ENCODE measurements at regions not wholly inside any gene's neighbourhood (a gene's known extent, or its start where the extent isn't known, plus 50 kb on each side); places are given as distances from the start of the nearest gene placed in this dataset.

DNA sequence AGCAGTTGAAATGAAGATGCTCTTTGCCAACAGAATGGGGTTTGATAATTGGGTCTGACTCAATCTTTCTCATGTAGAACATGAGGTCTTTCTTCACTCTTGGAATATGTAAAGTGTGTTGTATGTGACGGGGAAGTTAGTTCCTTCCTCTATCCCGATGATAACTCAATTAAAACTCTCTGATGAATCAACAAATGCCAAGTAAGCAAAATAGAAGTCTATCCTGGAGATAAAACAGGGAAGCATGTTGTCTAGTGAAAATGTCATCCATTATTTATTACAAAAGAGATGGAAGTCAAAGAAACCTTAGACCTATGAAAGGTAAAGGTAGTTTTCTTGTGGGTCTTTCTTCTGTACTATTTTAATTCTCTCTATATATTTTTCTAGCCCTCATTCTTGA is 274.2 kb upstream of the ARRDC4 start:
- H3K9ac ChIP-seq = no peak overlapping the region
- TF ChIP-seq, protein P1, sequence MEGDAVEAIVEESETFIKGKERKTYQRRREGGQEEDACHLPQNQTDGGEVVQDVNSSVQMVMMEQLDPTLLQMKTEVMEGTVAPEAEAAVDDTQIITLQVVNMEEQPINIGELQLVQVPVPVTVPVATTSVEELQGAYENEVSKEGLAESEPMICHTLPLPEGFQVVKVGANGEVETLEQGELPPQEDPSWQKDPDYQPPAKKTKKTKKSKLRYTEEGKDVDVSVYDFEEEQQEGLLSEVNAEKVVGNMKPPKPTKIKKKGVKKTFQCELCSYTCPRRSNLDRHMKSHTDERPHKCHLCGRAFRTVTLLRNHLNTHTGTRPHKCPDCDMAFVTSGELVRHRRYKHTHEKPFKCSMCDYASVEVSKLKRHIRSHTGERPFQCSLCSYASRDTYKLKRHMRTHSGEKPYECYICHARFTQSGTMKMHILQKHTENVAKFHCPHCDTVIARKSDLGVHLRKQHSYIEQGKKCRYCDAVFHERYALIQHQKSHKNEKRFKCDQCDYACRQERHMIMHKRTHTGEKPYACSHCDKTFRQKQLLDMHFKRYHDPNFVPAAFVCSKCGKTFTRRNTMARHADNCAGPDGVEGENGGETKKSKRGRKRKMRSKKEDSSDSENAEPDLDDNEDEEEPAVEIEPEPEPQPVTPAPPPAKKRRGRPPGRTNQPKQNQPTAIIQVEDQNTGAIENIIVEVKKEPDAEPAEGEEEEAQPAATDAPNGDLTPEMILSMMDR (conservative IDR thresholded peaks at IDR 0.05; ENCODE audit: low read depth, low read length) = no peak
- H3K4me2 ChIP-seq = no peak overlapping the region
- no peaks in the 10 kb centered on the region for H3K36me3 ChIP-seq (ENCODE audit: insufficient read depth)
- H3K4me3 ChIP-seq (IDR thresholded peaks at IDR 0.05; ENCODE audit: insufficient read depth, low read depth, low read length) = no peak overlapping the region
- no peaks in the 10 kb centered on the region for H3K27me3 ChIP-seq (ENCODE audit: insufficient read depth, low read depth)
- H3K79me2 ChIP-seq (ENCODE audit: insufficient read depth, low read depth) = no peaks in the 10 kb centered on the region
- no peaks in the 10 kb centered on the region for H3K4me1 ChIP-seq (ENCODE audit: low read depth, poor library complexity, severe bottlenecking)
- H3K27ac ChIP-seq = no peak overlapping the region
- H4K20me1 ChIP-seq (ENCODE audit: insufficient read depth) = no peaks in the 10 kb centered on the region
- no peak overlapping the region for H2AFZ ChIP-seq (ENCODE audit: low read depth)

DNA sequence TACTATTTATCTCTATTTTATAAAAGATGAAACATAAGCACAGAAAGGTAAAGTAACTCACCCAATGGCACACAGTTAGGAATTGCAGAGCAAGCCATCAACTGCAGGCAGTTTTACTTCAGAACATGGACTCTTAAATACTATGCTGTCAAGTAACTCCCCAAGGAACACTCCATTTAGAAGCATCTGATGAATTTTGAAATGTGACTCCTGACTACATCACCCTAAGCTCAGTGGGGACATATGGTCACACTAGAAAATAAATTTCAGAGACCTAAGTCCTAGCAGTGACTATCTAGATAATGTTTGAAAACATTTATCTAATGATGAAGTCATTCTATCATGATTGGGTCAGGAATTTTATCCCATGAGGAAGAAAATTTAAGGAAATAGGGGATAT is 272.8 kb upstream of the ARRDC4 start:
- Histone ChIP-seq H3K27ac (no peak overlapping the region), H3K4me2 (no peak overlapping the region), H3K9ac (no peak overlapping the region), H3K36me3 (ENCODE audit: insufficient read depth) (no peaks in the 10 kb centered on the region), H3K4me3 (IDR thresholded peaks at IDR 0.05; ENCODE audit: insufficient read depth, low read depth, low read length) (no peak overlapping the region), H3K4me1 (ENCODE audit: low read depth, poor library complexity, severe bottlenecking) (no peaks in the 10 kb centered on the region), H2AFZ (ENCODE audit: low read depth) (no peak overlapping the region), H3K79me2 (ENCODE audit: insufficient read depth, low read depth) (no peaks in the 10 kb centered on the region), H4K20me1 (ENCODE audit: insufficient read depth) (no peaks in the 10 kb centered on the region), H3K27me3 (ENCODE audit: insufficient read depth, low read depth) (no peaks in the 10 kb centered on the region)
- TF ChIP-seq, protein P1 (conservative IDR thresholded peaks at IDR 0.05; ENCODE audit: low read depth, low read length) = no peak

DNA sequence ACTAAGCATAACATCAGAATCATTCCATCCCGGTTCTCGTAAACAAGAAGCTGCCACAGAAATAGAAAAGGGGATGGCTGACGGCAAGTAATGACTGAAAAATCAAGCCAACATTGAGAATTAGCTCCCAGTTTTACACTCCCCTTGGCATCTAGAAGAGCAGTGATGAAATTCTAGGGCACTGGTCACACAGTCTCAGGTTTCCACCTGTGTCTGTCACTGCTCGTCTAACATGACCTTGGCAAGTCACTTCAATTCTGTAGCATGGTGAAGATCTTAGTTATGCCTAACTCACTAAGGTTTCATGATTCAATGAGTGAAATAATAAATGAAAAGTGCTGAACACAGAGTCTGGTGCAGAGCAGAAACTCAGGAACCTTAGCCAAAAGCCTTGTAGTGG is 272.3 kb upstream of the ARRDC4 start:
- no peak overlapping the region for H3K27ac ChIP-seq
- no peaks in the 10 kb centered on the region for H3K4me1 ChIP-seq (ENCODE audit: low read depth, poor library complexity, severe bottlenecking)
- no peaks in the 10 kb centered on the region for H3K27me3 ChIP-seq (ENCODE audit: insufficient read depth, low read depth)
- no peak overlapping the region for H3K4me2 ChIP-seq
- H3K9ac ChIP-seq = no peak overlapping the region
- no peaks in the 10 kb centered on the region for H4K20me1 ChIP-seq (ENCODE audit: insufficient read depth)
- no peaks in the 10 kb centered on the region for H3K36me3 ChIP-seq (ENCODE audit: insufficient read depth)
- no peak overlapping the region for H3K4me3 ChIP-seq (IDR thresholded peaks at IDR 0.05; ENCODE audit: insufficient read depth, low read depth, low read length)
- TF ChIP-seq, protein P1 (conservative IDR thresholded peaks at IDR 0.05; ENCODE audit: low read depth, low read length) = no peak
- no peaks in the 10 kb centered on the region for H3K79me2 ChIP-seq (ENCODE audit: insufficient read depth, low read depth)
- no peak overlapping the region for H2AFZ ChIP-seq (ENCODE audit: low read depth)

DNA sequence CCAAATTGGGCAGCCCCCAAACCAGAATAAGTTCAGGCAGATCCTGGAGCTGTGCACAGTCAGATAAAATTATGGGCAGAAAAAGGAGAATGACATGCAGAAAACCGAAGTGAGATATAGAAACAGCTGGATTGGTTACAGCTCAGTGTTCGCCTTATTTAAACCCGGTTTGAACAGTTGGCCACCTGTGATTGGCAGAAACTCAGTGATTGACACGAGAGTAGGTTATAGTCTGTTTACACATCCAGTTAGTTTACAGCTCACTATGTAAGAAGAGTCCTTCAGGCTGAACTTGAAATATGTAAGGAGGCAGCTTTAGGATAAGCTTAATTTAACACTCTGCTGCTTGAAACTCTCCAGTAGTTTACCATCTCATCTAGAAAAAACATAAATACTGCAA is 271.6 kb upstream of the ARRDC4 start:
- no peak overlapping the region for H3K27ac ChIP-seq
- no peak overlapping the region for H3K9ac ChIP-seq
- H3K4me2 ChIP-seq = no peak overlapping the region
- no peaks in the 10 kb centered on the region for H4K20me1 ChIP-seq (ENCODE audit: insufficient read depth)
- TF ChIP-seq, protein P1 (conservative IDR thresholded peaks at IDR 0.05; ENCODE audit: low read depth, low read length) = no peak
- H3K79me2 ChIP-seq (ENCODE audit: insufficient read depth, low read depth) = no peaks in the 10 kb centered on the region
- no peaks in the 10 kb centered on the region for H3K27me3 ChIP-seq (ENCODE audit: insufficient read depth, low read depth)
- H2AFZ ChIP-seq (ENCODE audit: low read depth) = no peak overlapping the region
- H3K4me1 ChIP-seq (ENCODE audit: low read depth, poor library complexity, severe bottlenecking) = no peaks in the 10 kb centered on the region
- H3K4me3 ChIP-seq (IDR thresholded peaks at IDR 0.05; ENCODE audit: insufficient read depth, low read depth, low read length) = no peak overlapping the region
- no peaks in the 10 kb centered on the region for H3K36me3 ChIP-seq (ENCODE audit: insufficient read depth)

DNA sequence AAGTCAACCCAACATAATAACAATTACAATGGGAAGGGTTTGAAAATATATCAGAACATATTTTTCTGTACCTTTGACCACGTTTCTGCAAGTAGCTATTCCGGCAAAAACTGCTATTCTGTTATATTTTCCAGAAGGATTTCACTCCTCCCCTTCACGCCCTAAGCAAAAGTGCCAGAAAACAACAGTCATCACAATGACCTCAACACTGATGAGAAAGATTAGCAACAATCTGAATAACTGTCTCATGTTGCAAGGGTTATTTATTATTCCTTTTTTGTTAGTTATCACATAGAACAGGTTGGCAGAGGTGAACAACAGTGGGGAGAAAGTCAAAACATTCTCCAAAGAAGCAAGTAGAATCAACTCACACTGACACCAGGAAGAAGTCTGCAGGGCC is 269.4 kb upstream of the ARRDC4 start:
- H4K20me1 ChIP-seq (ENCODE audit: insufficient read depth) = no peaks in the 10 kb centered on the region
- no peaks in the 10 kb centered on the region for H3K36me3 ChIP-seq (ENCODE audit: insufficient read depth)
- no peaks in the 10 kb centered on the region for H3K4me1 ChIP-seq (ENCODE audit: low read depth, poor library complexity, severe bottlenecking)
- no peak overlapping the region for H3K4me3 ChIP-seq (IDR thresholded peaks at IDR 0.05; ENCODE audit: insufficient read depth, low read depth, low read length)
- TF ChIP-seq, protein P1 (conservative IDR thresholded peaks at IDR 0.05; ENCODE audit: low read depth, low read length) = no peak
- H3K4me2 ChIP-seq = no peak overlapping the region
- H3K79me2 ChIP-seq (ENCODE audit: insufficient read depth, low read depth) = no peaks in the 10 kb centered on the region
- no peak overlapping the region for H3K27ac ChIP-seq
- H3K9ac ChIP-seq = no peak overlapping the region
- H3K27me3 ChIP-seq (ENCODE audit: insufficient read depth, low read depth) = no peaks in the 10 kb centered on the region
- H2AFZ ChIP-seq (ENCODE audit: low read depth) = no peak overlapping the region

All from KMS-11 (cell line).